ENCODE measurements at regions not wholly inside any gene's neighbourhood (a gene's known extent, or its start where the extent isn't known, plus 50 kb on each side); places are given as distances from the start of the nearest gene placed in this dataset.

DNA sequence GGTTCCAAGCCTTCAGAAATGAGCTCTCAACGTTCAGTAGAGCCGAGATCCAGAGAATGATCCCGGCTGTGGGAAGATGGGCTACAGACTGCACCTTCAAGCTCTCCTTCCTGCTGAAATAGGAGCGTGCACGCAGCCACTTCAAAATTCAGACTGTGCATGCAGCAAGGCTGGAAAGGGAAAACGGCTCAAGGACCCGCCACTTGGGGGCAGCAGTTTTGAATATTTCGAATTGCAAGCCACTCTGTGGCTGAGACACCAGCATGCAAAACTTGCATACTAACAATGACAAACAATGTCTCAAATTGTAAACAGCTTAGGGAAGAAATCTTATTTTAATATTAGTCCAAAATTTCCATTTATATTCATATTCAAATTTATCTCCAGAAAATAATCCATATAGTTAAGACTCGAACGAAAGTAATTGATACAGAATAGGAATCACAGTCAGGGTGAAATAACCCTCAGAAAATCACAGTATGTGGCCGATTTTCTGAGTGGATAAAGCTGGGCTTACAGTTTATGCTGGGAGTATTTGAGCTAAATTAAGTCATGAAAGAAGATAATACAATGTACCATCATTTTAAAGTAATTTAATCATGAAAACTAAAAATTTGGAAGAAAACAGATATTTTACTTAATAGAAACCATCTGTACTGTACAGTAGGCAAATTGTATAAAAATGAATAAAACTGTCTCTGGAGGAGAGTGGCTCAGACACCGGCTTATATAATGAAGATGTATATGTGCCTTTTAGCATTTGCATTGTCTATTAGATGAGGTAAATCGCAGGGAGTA lies 137.9 kb upstream of the MKI67 start:
- H3K36me3 ChIP-seq (ENCODE audit: control insufficient read depth, insufficient read depth, low read length), result no peaks in the 10 kb centered on the region
- TF ChIP-seq, protein P1, sequence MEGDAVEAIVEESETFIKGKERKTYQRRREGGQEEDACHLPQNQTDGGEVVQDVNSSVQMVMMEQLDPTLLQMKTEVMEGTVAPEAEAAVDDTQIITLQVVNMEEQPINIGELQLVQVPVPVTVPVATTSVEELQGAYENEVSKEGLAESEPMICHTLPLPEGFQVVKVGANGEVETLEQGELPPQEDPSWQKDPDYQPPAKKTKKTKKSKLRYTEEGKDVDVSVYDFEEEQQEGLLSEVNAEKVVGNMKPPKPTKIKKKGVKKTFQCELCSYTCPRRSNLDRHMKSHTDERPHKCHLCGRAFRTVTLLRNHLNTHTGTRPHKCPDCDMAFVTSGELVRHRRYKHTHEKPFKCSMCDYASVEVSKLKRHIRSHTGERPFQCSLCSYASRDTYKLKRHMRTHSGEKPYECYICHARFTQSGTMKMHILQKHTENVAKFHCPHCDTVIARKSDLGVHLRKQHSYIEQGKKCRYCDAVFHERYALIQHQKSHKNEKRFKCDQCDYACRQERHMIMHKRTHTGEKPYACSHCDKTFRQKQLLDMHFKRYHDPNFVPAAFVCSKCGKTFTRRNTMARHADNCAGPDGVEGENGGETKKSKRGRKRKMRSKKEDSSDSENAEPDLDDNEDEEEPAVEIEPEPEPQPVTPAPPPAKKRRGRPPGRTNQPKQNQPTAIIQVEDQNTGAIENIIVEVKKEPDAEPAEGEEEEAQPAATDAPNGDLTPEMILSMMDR (IDR thresholded peaks at IDR 0.05; ENCODE audit: insufficient read depth, low read length, poor library complexity, severe bottlenecking), result peak; percentile 68
- H3K4me3 ChIP-seq (replicated peaks; ENCODE audit: low read depth, low read length), result no peak overlapping the region
- no peaks in the 10 kb centered on the region for H3K27me3 ChIP-seq (replicated peaks; ENCODE audit: control insufficient read depth, insufficient read depth, low read length)
- no peak for DNase-seq (ENCODE audit: extremely low read depth, insufficient read length)

DNA sequence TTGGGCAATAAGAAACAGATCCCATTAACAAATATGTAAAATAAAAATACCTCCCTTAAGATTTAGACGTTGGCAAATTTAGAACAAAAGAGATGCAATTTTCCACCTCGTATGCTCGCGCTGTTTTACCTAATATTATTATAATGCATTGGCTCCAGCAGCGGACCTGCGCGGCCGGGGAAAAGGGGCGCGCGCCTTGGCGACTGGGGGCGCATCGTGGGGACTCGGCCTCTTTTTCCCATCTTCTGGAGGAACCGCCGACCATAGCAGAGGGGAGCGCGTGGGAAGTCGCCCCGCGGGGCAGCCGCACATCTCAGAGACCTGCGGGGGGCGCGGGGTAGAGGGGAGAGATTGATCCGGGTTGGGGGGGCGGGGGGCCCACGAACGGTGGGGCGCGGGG lies 139.4 kb upstream of the MKI67 start:
- no peaks in the 10 kb centered on the region for H3K27me3 ChIP-seq (replicated peaks; ENCODE audit: control insufficient read depth, insufficient read depth, low read length)
- no peak overlapping the region for H3K4me3 ChIP-seq (replicated peaks; ENCODE audit: low read depth, low read length)
- TF ChIP-seq, protein P1 (IDR thresholded peaks at IDR 0.05; ENCODE audit: insufficient read depth, low read length, poor library complexity, severe bottlenecking), result no peak
- H3K36me3 ChIP-seq (ENCODE audit: control insufficient read depth, insufficient read depth, low read length), result no peaks in the 10 kb centered on the region
- DNase-seq (ENCODE audit: extremely low read depth, insufficient read length), result no peak

DNA sequence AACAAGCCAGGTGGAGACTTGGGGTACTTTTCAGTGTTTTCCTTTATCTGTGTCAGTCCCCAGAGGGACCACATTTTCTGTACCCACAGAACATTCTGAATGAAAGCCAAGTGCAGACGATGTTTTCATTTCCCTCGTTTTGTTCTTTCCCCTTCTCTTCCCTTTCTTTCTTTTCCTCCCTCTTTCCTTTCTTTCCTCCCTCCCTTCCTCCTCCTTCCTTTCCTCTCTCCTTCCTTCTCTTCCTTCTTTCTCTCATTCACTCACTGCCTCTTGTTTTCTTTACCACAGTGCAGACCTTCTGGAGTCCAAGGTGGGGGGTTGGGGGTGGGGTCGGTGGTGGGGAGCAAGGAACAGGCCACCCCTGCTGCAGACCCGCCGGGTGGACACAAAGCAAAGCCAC lies 141.4 kb upstream of the MKI67 start:
- Histone ChIP-seq H3K36me3 (ENCODE audit: control insufficient read depth, insufficient read depth, low read length) (no peaks in the 10 kb centered on the region), H3K4me3 (replicated peaks; ENCODE audit: low read depth, low read length) (no peak overlapping the region), H3K27me3 (replicated peaks; ENCODE audit: control insufficient read depth, insufficient read depth, low read length) (no peaks in the 10 kb centered on the region)
- TF ChIP-seq, protein P1 (IDR thresholded peaks at IDR 0.05; ENCODE audit: insufficient read depth, low read length, poor library complexity, severe bottlenecking), result no peak
- no peak for DNase-seq (ENCODE audit: extremely low read depth, insufficient read length)

DNA sequence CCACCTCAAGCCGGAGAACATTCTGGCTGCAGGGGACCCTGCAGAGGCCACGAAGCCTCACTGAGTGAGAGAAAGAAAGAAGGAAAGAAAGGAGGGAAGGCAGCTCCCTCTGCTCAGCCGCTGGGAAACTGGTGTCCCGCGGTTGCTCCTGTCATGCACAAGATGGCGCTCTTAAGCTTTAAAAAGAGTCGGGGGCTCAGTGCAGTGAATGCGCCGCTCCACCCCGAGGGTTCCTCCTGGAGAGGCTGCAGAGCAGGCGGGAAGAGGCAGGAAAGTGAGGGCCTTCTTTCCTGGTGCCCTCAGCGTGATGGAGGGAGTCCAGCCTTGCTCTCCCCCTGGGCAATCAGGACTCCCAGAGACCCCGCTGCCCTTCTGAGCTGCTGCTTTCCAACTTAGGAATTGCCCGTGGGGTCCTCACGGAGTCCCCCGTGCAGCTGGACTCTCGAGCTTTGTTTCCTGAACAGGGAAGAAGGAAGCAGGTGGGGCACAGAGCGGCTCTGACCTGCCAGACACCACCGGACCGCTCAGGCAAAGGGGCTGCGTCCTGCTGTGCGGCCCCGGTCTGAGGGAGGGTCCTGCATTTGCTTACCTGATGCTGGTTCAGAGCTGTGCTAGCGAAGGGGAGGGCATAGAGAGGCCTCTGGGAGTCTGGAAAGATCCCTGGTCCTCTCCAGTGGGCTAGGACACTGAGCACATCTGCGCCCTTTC lies 141.9 kb upstream of the MKI67 start:
- H3K4me3 ChIP-seq (replicated peaks; ENCODE audit: low read depth, low read length), result no peak overlapping the region
- TF ChIP-seq, protein P1 (IDR thresholded peaks at IDR 0.05; ENCODE audit: insufficient read depth, low read length, poor library complexity, severe bottlenecking), result peak; percentile 48
- DNase-seq (ENCODE audit: extremely low read depth, insufficient read length), result no peak
- H3K27me3 ChIP-seq (replicated peaks; ENCODE audit: control insufficient read depth, insufficient read depth, low read length), result no peaks in the 10 kb centered on the region
- no peaks in the 10 kb centered on the region for H3K36me3 ChIP-seq (ENCODE audit: control insufficient read depth, insufficient read depth, low read length)

DNA sequence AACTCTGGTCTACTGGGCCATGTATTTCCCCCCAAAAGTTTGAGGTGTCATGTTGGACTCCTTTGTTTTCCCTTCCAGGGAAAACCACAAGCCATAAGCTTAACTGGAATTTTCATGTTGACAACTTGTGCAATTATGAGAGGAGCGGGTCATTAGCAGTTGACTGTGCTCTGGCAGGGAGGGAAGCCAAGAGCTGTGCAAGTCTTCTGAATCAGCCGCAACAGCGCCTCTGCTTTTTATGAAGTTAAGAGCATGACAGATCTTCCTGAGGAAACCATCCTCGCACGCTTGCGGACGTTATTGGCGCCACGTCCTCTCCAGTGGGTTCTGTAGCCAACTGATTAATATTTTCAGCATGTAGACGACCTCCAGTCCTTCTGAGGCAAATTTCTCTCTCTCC lies 148.7 kb upstream of the MKI67 start:
- no peak overlapping the region for H3K4me3 ChIP-seq (replicated peaks; ENCODE audit: low read depth, low read length)
- TF ChIP-seq, protein P1 (IDR thresholded peaks at IDR 0.05; ENCODE audit: insufficient read depth, low read length, poor library complexity, severe bottlenecking), result no peak
- no peaks in the 10 kb centered on the region for H3K27me3 ChIP-seq (replicated peaks; ENCODE audit: control insufficient read depth, insufficient read depth, low read length)
- H3K36me3 ChIP-seq (ENCODE audit: control insufficient read depth, insufficient read depth, low read length), result no peaks in the 10 kb centered on the region
- no peak for DNase-seq (ENCODE audit: extremely low read depth, insufficient read length)

Data from GM06990 (cell line).